Muscle of leg (tissue), 3 donors: ENCODE measurements at regions not wholly inside any gene's neighbourhood (a gene's known extent, or its start where the extent isn't known, plus 50 kb on each side); places are given as distances from the start of the nearest gene placed in this dataset.
A peak's percentile ranks its signal among the peaks of the same experiment; 100 is the strongest.
"Not testable (repeated sequence)": the region's sequence is repeated elsewhere in the genome, so short reads cannot be mapped to it uniquely, and the experiment has no call there.

Experiments
- DNase-seq: peaks from one replicate; pipeline ENCODE4 v3.0.0; 2013
- H3K27ac ChIP-seq: one replicate; pipeline ENCODE4 v1.5.1; 2013; ENCODE audit warnings: mild to moderate bottlenecking, low read length, control low read depth
- H3K27me3 ChIP-seq: one replicate; pipeline ENCODE4 v1.6.1; 2013; ENCODE audit warnings: low read length; ENCODE audit not compliant: control insufficient read depth, insufficient read depth
- H3K36me3 ChIP-seq: one replicate; pipeline ENCODE4 v1.6.1; 2013; ENCODE audit warnings: low read length; ENCODE audit not compliant: control insufficient read depth, insufficient read depth
- H3K4me1 ChIP-seq: one replicate; pipeline ENCODE4 v1.6.1; 2013; ENCODE audit warnings: low read length; ENCODE audit not compliant: control insufficient read depth, insufficient read depth
- H3K4me3 ChIP-seq: one replicate; pipeline ENCODE4 v1.5.1; 2013; ENCODE audit warnings: low read length, control low read depth
- H3K9me3 ChIP-seq: replicated peaks from 2 replicates; pipeline ENCODE4 v1.6.1; 2013; ENCODE audit warnings: low read depth, low read length; ENCODE audit not compliant: control insufficient read depth
- WGBS: methylation state at CpG from one replicate; pipeline ENCODE4 v1.1.5; 2013; ENCODE audit warnings: missing lambda C conversion rate; ENCODE audit not compliant: insufficient coverage; 5-methylcytosine and 5-hydroxymethylcytosine counted together

- 70% methylated on average over 6 of the region's 9 CpGs for WGBS
- H3K27me3 ChIP-seq, H3K27ac ChIP-seq, H3K4me3 ChIP-seq, H3K9me3 ChIP-seq, H3K4me1 ChIP-seq, H3K36me3 ChIP-seq: not testable (repeated sequence)
- peak; percentile 56 for DNase-seq
These were observed 429.6 kb downstream of the DIRAS2 start for GRCh38 chr9:90213045-90213444.

GRCh38 chr9:90219548-90220118 lies 423.0 kb downstream of the DIRAS2 start:
- Histone ChIP-seq H3K27ac (no peak overlapping the region), H3K9me3 (no peaks in the 10 kb centered on the region), H3K4me1 (no peaks in the 10 kb centered on the region), H3K27me3 (peaks cover 3% of the 10 kb centered on the region), H3K4me3 (no peak overlapping the region), H3K36me3 (no peaks in the 10 kb centered on the region)
- 23% methylated on average over 9 of the region's 27 CpGs for WGBS
- no peak for DNase-seq

GRCh38 chr9:90221899-90222298 lies 420.7 kb downstream of the DIRAS2 start:
- not testable (repeated sequence) for H3K27ac ChIP-seq, H3K9me3 ChIP-seq, H3K4me3 ChIP-seq, DNase-seq, H3K27me3 ChIP-seq, H3K36me3 ChIP-seq, H3K4me1 ChIP-seq
- WGBS = 69% methylated on average over 2 of the region's 18 CpGs

- DNase-seq = peak; percentile 60
- WGBS = 80% methylated on average over 2 of the region's 10 CpGs
- not testable (repeated sequence) for H3K4me3 ChIP-seq, H3K36me3 ChIP-seq, H3K4me1 ChIP-seq, H3K27me3 ChIP-seq, H3K27ac ChIP-seq, H3K9me3 ChIP-seq
These were observed 415.7 kb downstream of the DIRAS2 start for GRCh38 chr9:90226839-90227338.

GRCh38 chr9:90233081-90233480 lies 409.5 kb downstream of the DIRAS2 start:
- H3K4me3 ChIP-seq, H3K4me1 ChIP-seq, DNase-seq, H3K27me3 ChIP-seq, H3K27ac ChIP-seq, H3K9me3 ChIP-seq, H3K36me3 ChIP-seq: not testable (repeated sequence)
- WGBS = no CpG with 5 or more reads among the region's 4 CpGs

GRCh38 chr9:90240541-90240940 lies 402.1 kb downstream of the DIRAS2 start:
- Histone ChIP-seq H3K27ac (no peak overlapping the region), H3K36me3 (no peaks in the 10 kb centered on the region), H3K27me3 (no peaks in the 10 kb centered on the region), H3K4me3 (no peak overlapping the region), H3K9me3 (no peaks in the 10 kb centered on the region), H3K4me1 (no peaks in the 10 kb centered on the region)
- DNase-seq = no peak
- 54% methylated on average over 4 of the region's 7 CpGs for WGBS

- Histone ChIP-seq H3K9me3 (no peaks in the 10 kb centered on the region), H3K27me3 (no peaks in the 10 kb centered on the region), H3K4me1 (no peaks in the 10 kb centered on the region), H3K4me3 (no peak overlapping the region), H3K27ac (no peak overlapping the region), H3K36me3 (no peaks in the 10 kb centered on the region)
- no peak for DNase-seq
- WGBS = 49% methylated on average over 2 of the region's 3 CpGs
These were observed 397.0 kb downstream of the DIRAS2 start for GRCh38 chr9:90245661-90246060.

- H3K27ac ChIP-seq = no peak overlapping the region
- no peaks in the 10 kb centered on the region for H3K27me3 ChIP-seq
- no peak overlapping the region for H3K4me3 ChIP-seq
- H3K4me1 ChIP-seq = no peaks in the 10 kb centered on the region
- no peaks in the 10 kb centered on the region for H3K9me3 ChIP-seq
- no peaks in the 10 kb centered on the region for H3K36me3 ChIP-seq
- no peak for DNase-seq
These were observed 393.5 kb downstream of the DIRAS2 start for GRCh38 chr9:90249094-90249493.

- no peak overlapping the region for H3K4me3 ChIP-seq
- no peaks in the 10 kb centered on the region for H3K27me3 ChIP-seq
- DNase-seq = no peak
- no peak overlapping the region for H3K27ac ChIP-seq
- no peaks in the 10 kb centered on the region for H3K4me1 ChIP-seq
- no peaks in the 10 kb centered on the region for H3K36me3 ChIP-seq
- no peaks in the 10 kb centered on the region for H3K9me3 ChIP-seq
These were observed 391.3 kb downstream of the DIRAS2 start for GRCh38 chr9:90251316-90251715.

- H3K4me1 ChIP-seq = no peaks in the 10 kb centered on the region
- no peak for DNase-seq
- H3K27me3 ChIP-seq = no peaks in the 10 kb centered on the region
- no peak overlapping the region for H3K4me3 ChIP-seq
- H3K9me3 ChIP-seq = no peaks in the 10 kb centered on the region
- no peak overlapping the region for H3K27ac ChIP-seq
- WGBS = no CpG with 5 or more reads among the region's 2 CpGs
- no peaks in the 10 kb centered on the region for H3K36me3 ChIP-seq
These were observed 386.3 kb downstream of the DIRAS2 start for GRCh38 chr9:90256345-90256744.
